ENCODE measurements at regions not wholly inside any gene's neighbourhood (a gene's known extent, or its start where the extent isn't known, plus 50 kb on each side); places are given as distances from the start of the nearest gene placed in this dataset.

DNA sequence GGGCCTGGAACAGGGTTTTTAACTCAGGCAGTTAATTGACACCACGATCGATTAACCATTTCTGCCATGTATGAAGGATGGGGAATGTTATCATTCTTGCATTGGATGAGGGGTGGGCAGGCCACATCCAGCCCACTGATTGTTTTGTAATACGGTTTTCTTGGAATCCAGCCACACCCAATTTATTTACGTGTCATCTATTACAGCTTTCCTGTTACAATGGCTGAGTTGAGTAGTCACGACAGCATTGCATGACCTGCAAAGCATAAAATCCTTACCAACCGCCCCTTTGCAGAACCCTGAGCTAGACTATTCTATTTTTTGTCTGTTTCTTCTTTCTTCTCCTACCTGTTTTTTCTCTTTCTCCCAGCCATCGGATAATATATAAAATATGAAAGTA lies 122.0 kb upstream of the STC2 start:
- H3K9me3 ChIP-seq (replicated peaks) = no peaks in the 10 kb centered on the region
- H3K27ac ChIP-seq (replicated peaks) = no peak overlapping the region
- DNase-seq = no peak
- TF ChIP-seq CTCF (IDR thresholded peaks at IDR 0.05; ENCODE audit: borderline replicate concordance) = no peak
- H3K27me3 ChIP-seq (ENCODE audit: low read depth) = no peaks in the 10 kb centered on the region
- intact Hi-C loops (cut with micrococcal nuclease) = no loop called here
- H3K36me3 ChIP-seq = no peaks in the 10 kb centered on the region
- H3K4me1 ChIP-seq = peaks cover 33% of the 10 kb centered on the region
- H3K4me3 ChIP-seq = no peak overlapping the region

- Histone ChIP-seq H3K27ac (replicated peaks) (no peak overlapping the region), H3K27me3 (ENCODE audit: low read depth) (peaks cover 6% of the 10 kb centered on the region), H3K9me3 (replicated peaks) (no peaks in the 10 kb centered on the region), H3K4me1 (peaks cover 23% of the 10 kb centered on the region), H3K36me3 (no peaks in the 10 kb centered on the region), H3K4me3 (no peak overlapping the region)
- intact Hi-C loops (cut with micrococcal nuclease) = no loop called here
- no peak for DNase-seq
- no peak for TF ChIP-seq CTCF (IDR thresholded peaks at IDR 0.05; ENCODE audit: borderline replicate concordance)
These were observed 120.6 kb upstream of the STC2 start for GRCh38 chr5:173448856-173449255.

DNA sequence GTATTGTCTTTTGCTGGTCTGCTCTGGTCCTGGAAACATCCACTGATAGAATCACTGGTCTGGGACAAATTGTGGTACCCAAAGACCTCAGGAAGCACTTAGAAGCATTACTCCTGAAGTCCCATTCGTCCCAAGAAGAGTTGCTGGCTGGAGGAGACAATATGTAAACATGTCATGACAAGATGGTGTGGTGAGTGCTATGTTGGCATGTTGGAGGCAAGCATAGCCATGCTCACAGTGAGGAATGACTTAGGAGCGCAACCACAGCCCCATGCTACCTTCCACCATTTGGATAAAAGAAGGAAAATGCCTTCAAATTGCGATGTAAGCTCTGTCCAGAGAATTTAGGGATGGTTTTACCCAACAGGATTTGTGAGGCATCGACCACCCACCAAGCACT lies 115.8 kb upstream of the STC2 start:
- peaks cover 8% of the 10 kb centered on the region for H3K27me3 ChIP-seq (ENCODE audit: low read depth)
- H3K4me1 ChIP-seq = no peaks in the 10 kb centered on the region
- H3K9me3 ChIP-seq (replicated peaks) = no peaks in the 10 kb centered on the region
- no peaks in the 10 kb centered on the region for H3K36me3 ChIP-seq
- H3K4me3 ChIP-seq = no peak overlapping the region
- intact Hi-C loops (cut with micrococcal nuclease) = no loop called here
- no peak for DNase-seq
- no peak overlapping the region for H3K27ac ChIP-seq (replicated peaks)
- no peak for TF ChIP-seq CTCF (IDR thresholded peaks at IDR 0.05; ENCODE audit: borderline replicate concordance)

DNA sequence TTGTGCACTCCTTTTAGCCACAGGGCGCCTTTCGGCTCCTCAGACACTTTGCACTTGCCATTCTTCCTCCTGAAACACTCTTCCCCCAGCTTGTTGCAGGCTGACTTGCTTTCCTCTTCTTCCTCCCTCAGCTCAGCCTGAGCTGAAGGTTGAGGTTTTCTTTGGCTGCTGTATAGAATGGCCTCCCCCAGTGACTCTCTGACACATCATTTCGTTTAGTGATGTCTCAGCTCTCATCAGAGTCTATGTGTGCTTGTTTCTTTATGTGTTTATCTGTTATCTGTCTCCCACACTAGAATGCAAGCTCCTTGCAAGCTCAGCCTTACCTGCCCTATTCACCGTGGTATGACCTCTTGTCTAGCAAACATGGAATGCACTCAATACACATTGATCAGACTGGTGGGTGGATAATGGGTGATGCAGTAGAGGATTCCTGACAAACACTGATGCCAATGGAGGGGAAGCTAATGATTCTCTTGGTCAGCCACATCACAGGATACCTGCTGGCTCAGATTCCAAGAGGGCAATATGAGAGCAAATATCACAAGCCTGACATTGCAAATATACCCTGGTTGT lies 112.9 kb upstream of the STC2 start:
- DNase-seq = no peak
- no peak for TF ChIP-seq CTCF (IDR thresholded peaks at IDR 0.05; ENCODE audit: borderline replicate concordance)
- Histone ChIP-seq H3K27me3 (ENCODE audit: low read depth) (peaks cover 8% of the 10 kb centered on the region), H3K4me1 (no peaks in the 10 kb centered on the region), H3K4me3 (no peak overlapping the region), H3K9me3 (replicated peaks) (no peaks in the 10 kb centered on the region), H3K36me3 (no peaks in the 10 kb centered on the region), H3K27ac (replicated peaks) (no peak overlapping the region)
- intact Hi-C loops (cut with micrococcal nuclease) = no loop called here

GRCh38 chr5:173438951-173439350 lies 110.7 kb upstream of the STC2 start:
- Histone ChIP-seq H3K36me3 (no peaks in the 10 kb centered on the region), H3K27ac (replicated peaks) (no peak overlapping the region), H3K27me3 (ENCODE audit: low read depth) (peaks cover 6% of the 10 kb centered on the region), H3K4me1 (no peaks in the 10 kb centered on the region), H3K4me3 (no peak overlapping the region), H3K9me3 (replicated peaks) (no peaks in the 10 kb centered on the region)
- DNase-seq = no peak
- intact Hi-C loops (cut with micrococcal nuclease) = no loop called here
- TF ChIP-seq CTCF (IDR thresholded peaks at IDR 0.05; ENCODE audit: borderline replicate concordance) = no peak
